SK-N-MC (cell line): ENCODE measurements at regions not wholly inside any gene's neighbourhood (a gene's known extent, or its start where the extent isn't known, plus 50 kb on each side); places are given as distances from the start of the nearest gene placed in this dataset.

Experiments used
- EZH2 ChIP-seq: fragments of 200-600 bp; sonication (generic); IDR thresholded peaks from one replicate; pipeline ENCODE4 v1.6.1; 2017; ENCODE audit warnings: antibody characterized with exemption
- FOXP2 ChIP-seq: optimal IDR thresholded peaks from 2 replicates; pipeline ENCODE3; 2011; ENCODE audit warnings: mild to moderate bottlenecking, moderate library complexity; ENCODE audit not compliant: insufficient read depth; ENCODE audit errors: extremely low read length, control extremely low read depth
- POLR2AphosphoS5 ChIP-seq: IDR thresholded peaks from 2 replicates; pipeline ENCODE4 v1.6.1; 2012; ENCODE audit warnings: mild to moderate bottlenecking, low read depth, low read length, borderline replicate concordance

- TF ChIP-seq POLR2AphosphoS5 = no peak
- TF ChIP-seq EZH2 = no peak
- no peak for TF ChIP-seq FOXP2
Measured at GRCh38 chr13:50618206-50618605, 225.3 kb downstream of the DLEU7 start.
